ENCODE measurements at regions not wholly inside any gene's neighbourhood (a gene's known extent, or its start where the extent isn't known, plus 50 kb on each side); places are given as distances from the start of the nearest gene placed in this dataset.
"Not testable (repeated sequence)": the region's sequence is repeated elsewhere in the genome, so short reads cannot be mapped to it uniquely, and the experiment has no call there.

- no peaks in the 10 kb centered on the region for H3K9me2 ChIP-seq (replicated peaks; ENCODE audit: insufficient read depth)
- H3K79me2 ChIP-seq, result no peaks in the 10 kb centered on the region
- no peaks in the 10 kb centered on the region for H3K9me3 ChIP-seq (ENCODE audit: low read depth)
- H3K4me3 ChIP-seq, result no peak overlapping the region
- no peak overlapping the region for H3K4me2 ChIP-seq
- WGBS (ENCODE audit: low lambda C conversion rate, missing lambda C conversion rate), result 61% methylated on average over 4 of the region's 4 CpGs
- no peaks in the 10 kb centered on the region for H3K36me3 ChIP-seq (replicated peaks; ENCODE audit: insufficient read depth, low read depth)
- no peak overlapping the region for H3K27ac ChIP-seq
- no peaks in the 10 kb centered on the region for H3K27me3 ChIP-seq
- DNase-seq (ENCODE audit: low spot score), result no peak
- no peaks in the 10 kb centered on the region for H4K20me1 ChIP-seq (ENCODE audit: insufficient read depth, poor library complexity, severe bottlenecking)
- no peak overlapping the region for H2AFZ ChIP-seq
- TF ChIP-seq CTCF (IDR thresholded peaks at IDR 0.05; ENCODE audit: poor library complexity) (no peak), EZH2 (IDR thresholded peaks at IDR 0.05; ENCODE audit: borderline replicate concordance) (no peak), EZH2phosphoT487 (IDR thresholded peaks at IDR 0.05; ENCODE audit: low read depth, severe bottlenecking, unreplicated experiment) (no peak)
- H3K4me1 ChIP-seq (ENCODE audit: insufficient read depth), result peaks cover 11% of the 10 kb centered on the region
Observed at GRCh38 chr16:86888231-86889053, 310.1 kb downstream of the FOXL1 start.

DNA sequence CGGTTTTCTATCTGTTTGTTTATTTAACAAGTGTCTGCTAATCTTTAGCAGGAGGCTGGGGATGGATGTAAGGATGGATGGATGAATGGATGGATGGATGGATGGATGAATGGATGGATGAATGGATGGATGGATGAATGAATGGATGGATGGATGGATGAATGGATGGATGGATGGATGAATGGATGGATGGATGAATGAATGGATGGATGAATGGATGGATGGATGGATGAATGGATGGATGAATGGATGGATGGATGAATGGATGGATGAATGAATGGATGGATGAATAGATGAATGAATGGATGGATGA lies 310.7 kb downstream of the FOXL1 start:
- not testable (repeated sequence) for H3K27me3 ChIP-seq, H3K4me2 ChIP-seq

GRCh38 chr16:86889974-86890373 lies 311.6 kb downstream of the FOXL1 start:
- Histone ChIP-seq H3K27me3 (no peaks in the 10 kb centered on the region), H3K27ac (no peak overlapping the region), H3K4me3 (no peak overlapping the region), H2AFZ (no peak overlapping the region), H3K79me2 (no peaks in the 10 kb centered on the region), H3K9me2 (replicated peaks; ENCODE audit: insufficient read depth) (no peaks in the 10 kb centered on the region), H3K4me2 (no peak overlapping the region), H3K4me1 (ENCODE audit: insufficient read depth) (peaks cover 11% of the 10 kb centered on the region), H3K9me3 (ENCODE audit: low read depth) (no peaks in the 10 kb centered on the region), H4K20me1 (ENCODE audit: insufficient read depth, poor library complexity, severe bottlenecking) (no peaks in the 10 kb centered on the region), H3K36me3 (replicated peaks; ENCODE audit: insufficient read depth, low read depth) (no peaks in the 10 kb centered on the region)
- no peak for DNase-seq (ENCODE audit: low spot score)
- TF ChIP-seq EZH2phosphoT487 (IDR thresholded peaks at IDR 0.05; ENCODE audit: low read depth, severe bottlenecking, unreplicated experiment) (no peak), CTCF (IDR thresholded peaks at IDR 0.05; ENCODE audit: poor library complexity) (no peak), EZH2 (IDR thresholded peaks at IDR 0.05; ENCODE audit: borderline replicate concordance) (no peak)
- 92% methylated on average over 3 of the region's 3 CpGs for WGBS (ENCODE audit: low lambda C conversion rate, missing lambda C conversion rate)

More for the DNA sequence above, 310.7 kb downstream of the FOXL1 start:
- H3K4me1 ChIP-seq (ENCODE audit: insufficient read depth), result peaks cover 11% of the 10 kb centered on the region
- not testable (repeated sequence) for H4K20me1 ChIP-seq (ENCODE audit: insufficient read depth, poor library complexity, severe bottlenecking); H3K79me2 ChIP-seq; H3K36me3 ChIP-seq (replicated peaks; ENCODE audit: insufficient read depth, low read depth); H3K4me3 ChIP-seq; H3K27ac ChIP-seq; DNase-seq (ENCODE audit: low spot score); H2AFZ ChIP-seq; H3K9me3 ChIP-seq (ENCODE audit: low read depth); H3K9me2 ChIP-seq (replicated peaks; ENCODE audit: insufficient read depth)
- 62% methylated on average over 1 of the region's 1 CpG for WGBS (ENCODE audit: low lambda C conversion rate, missing lambda C conversion rate)

GRCh38 chr16:86891121-86891520 lies 312.8 kb downstream of the FOXL1 start:
- Histone ChIP-seq H3K36me3 (replicated peaks; ENCODE audit: insufficient read depth, low read depth) (no peaks in the 10 kb centered on the region), H3K4me1 (ENCODE audit: insufficient read depth) (peaks cover 18% of the 10 kb centered on the region), H3K9me2 (replicated peaks; ENCODE audit: insufficient read depth) (no peaks in the 10 kb centered on the region), H3K4me2 (no peak overlapping the region), H3K9me3 (ENCODE audit: low read depth) (no peaks in the 10 kb centered on the region), H2AFZ (no peak overlapping the region), H3K27me3 (peaks cover 7% of the 10 kb centered on the region), H3K79me2 (no peaks in the 10 kb centered on the region), H3K4me3 (no peak overlapping the region), H3K27ac (no peak overlapping the region), H4K20me1 (ENCODE audit: insufficient read depth, poor library complexity, severe bottlenecking) (no peaks in the 10 kb centered on the region)
- WGBS (ENCODE audit: low lambda C conversion rate, missing lambda C conversion rate), result 87% methylated on average over 7 of the region's 7 CpGs
- TF ChIP-seq EZH2 (IDR thresholded peaks at IDR 0.05; ENCODE audit: borderline replicate concordance) (no peak), EZH2phosphoT487 (IDR thresholded peaks at IDR 0.05; ENCODE audit: low read depth, severe bottlenecking, unreplicated experiment) (no peak), CTCF (IDR thresholded peaks at IDR 0.05; ENCODE audit: poor library complexity) (no peak)
- DNase-seq (ENCODE audit: low spot score), result no peak

Data from hepatocyte (in vitro differentiated cells).